Esophagus squamous epithelium (tissue), 5 donors: ENCODE measurements at regions not wholly inside any gene's neighbourhood (a gene's known extent, or its start where the extent isn't known, plus 50 kb on each side); places are given as distances from the start of the nearest gene placed in this dataset.

Experiments used
- DNase-seq: peaks from one replicate; lab custom pipeline; 2025; lab: John Stamatoyannopoulos, UW
- H3K27ac ChIP-seq, 4 donors: fragments of 200-600 bp; sonication (generic); one replicate each; pipeline ENCODE4 v1.5.1; 2016 to 2019; ENCODE audit warnings: mild to moderate bottlenecking in 1 of 4
- H3K27me3 ChIP-seq, 4 donors: fragments of 200-600 bp; sonication (generic); 1 replicate in 3 of 4; 2 replicates in 1 of 4; pipeline versions ENCODE4 v1.5.1 to v1.6.0; 2017 to 2021; ENCODE audit warnings: antibody characterized with exemption in 1 of 4
- H3K36me3 ChIP-seq, 3 donors: fragments of 200-600 bp; sonication (generic); one replicate each; pipeline ENCODE4 v1.5.1; 2016 to 2019
- H3K4me1 ChIP-seq, 3 donors: fragments of 200-600 bp; sonication (generic); one replicate each; pipeline ENCODE4 v1.5.1; 2017 to 2019
- H3K4me3 ChIP-seq, 4 donors: fragments of 200-600 bp; sonication (generic); 1 replicate in 3 of 4; 2 replicates in 1 of 4; pipeline ENCODE4 v1.5.1; 2016 to 2019; ENCODE audit warnings: mild to moderate bottlenecking in 2 of 4, moderate library complexity in 1 of 4
- H3K9me3 ChIP-seq, 3 donors: fragments of 200-600 bp; sonication (generic); one replicate each; pipeline ENCODE4 v1.5.1; 2016 to 2019
- CTCF ChIP-seq, 6 experiments: fragments of 450-650 bp in 4 of 6; fragments of 200-600 bp in 2 of 6; sonication (generic) in 2 of 6; IDR thresholded peaks; one replicate each; pipeline ENCODE4 v1.5.1; 2016 to 2019; ENCODE audit warnings: antibody characterized with exemption in 6 of 6, mild to moderate bottlenecking in 4 of 6, moderate library complexity in 4 of 6
- POLR2A ChIP-seq, 4 donors: fragments of 450-650 bp; IDR thresholded peaks; one replicate each; pipeline ENCODE4 v1.6.1; 2017; ENCODE audit warnings: antibody characterized with exemption in 4 of 4, mild to moderate bottlenecking in 4 of 4, moderate library complexity in 3 of 4
- WGBS, 2 donors: methylation state at CpG; one replicate each; pipeline ENCODE4 v1.1.5; 2018; 5-methylcytosine and 5-hydroxymethylcytosine counted together
- intact Hi-C: fragments of 100-400 bp; cut with DNase I; formaldehyde crosslinking; loops from one replicate; pipeline ENCODE4 v1.15.0; 2022
- donor health status: DM: yes; HTN: yes; CAD: no.

DNA sequence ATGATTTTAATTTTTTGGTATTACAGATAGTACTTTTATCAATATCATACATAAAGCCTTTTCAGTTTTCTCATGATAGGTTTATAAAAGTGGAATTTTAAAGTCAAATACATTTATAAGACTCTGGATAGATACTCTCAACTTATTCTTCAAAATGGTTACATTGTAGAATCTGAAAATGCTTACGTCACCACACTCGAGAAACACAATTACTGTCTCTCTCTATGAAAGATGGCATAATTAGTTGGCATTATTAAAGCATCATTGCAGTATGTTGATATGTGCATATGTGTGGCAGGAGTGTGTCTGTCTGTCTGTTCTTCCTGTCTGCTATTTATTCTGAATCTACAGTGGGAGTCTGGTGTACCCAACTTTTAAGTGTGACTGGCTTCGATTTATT, 397.1 kb downstream of the SNAPC1 start:
- intact Hi-C loops, result no loop called here
- H3K4me1 ChIP-seq, result no peaks in the 10 kb centered on the region
- TF ChIP-seq CTCF (IDR thresholded peaks at IDR 0.05) (no peak), POLR2A (IDR thresholded peaks at IDR 0.05) (no peak)
- peaks cover 0 to 20% (median 0%) of the 10 kb centered on the region in 4 donors for H3K27me3 ChIP-seq
- no peaks in the 10 kb centered on the region for H3K9me3 ChIP-seq
- H3K36me3 ChIP-seq, result no peaks in the 10 kb centered on the region
- no peak for DNase-seq
- 68 to 74% methylated on average over 3 of the region's 3 CpGs for WGBS, 2 donors
- H3K4me3 ChIP-seq, result no peak overlapping the region
- no peak overlapping the region for H3K27ac ChIP-seq

GRCh38 chr14:62162998-62163589, 400.9 kb downstream of the SNAPC1 start:
- TF ChIP-seq POLR2A (IDR thresholded peaks at IDR 0.05), result no peak
- peak; percentile 23 to 72 (median 51) for TF ChIP-seq CTCF (IDR thresholded peaks at IDR 0.05)
- H3K36me3 ChIP-seq, result no peaks in the 10 kb centered on the region
- H3K4me3 ChIP-seq, result no peak overlapping the region
- peaks cover 0 to 28% (median 0%) of the 10 kb centered on the region in 4 donors for H3K27me3 ChIP-seq
- H3K4me1 ChIP-seq, result no peaks in the 10 kb centered on the region
- no peak overlapping the region for H3K27ac ChIP-seq
- 11 to 19% methylated on average over 8 of the region's 8 CpGs for WGBS, 2 donors
- no peak for DNase-seq
- no peaks in the 10 kb centered on the region for H3K9me3 ChIP-seq
- intact Hi-C loops, result no loop called here

GRCh38 chr14:62168564-62169155, 406.4 kb downstream of the SNAPC1 start:
- Histone ChIP-seq H3K27me3 (peaks cover 0 to 15% (median 0%) of the 10 kb centered on the region in 4 donors), H3K4me1 (no peaks in the 10 kb centered on the region), H3K27ac (no peak overlapping the region), H3K9me3 (no peaks in the 10 kb centered on the region), H3K4me3 (no peak overlapping the region), H3K36me3 (no peaks in the 10 kb centered on the region)
- 63 to 75% methylated on average over 3 of the region's 3 CpGs for WGBS, 2 donors
- TF ChIP-seq CTCF (IDR thresholded peaks at IDR 0.05) (no peak), POLR2A (IDR thresholded peaks at IDR 0.05) (no peak)
- DNase-seq, result no peak
- intact Hi-C loops, result no loop called here

- no peak for DNase-seq
- no peak overlapping the region for H3K4me3 ChIP-seq
- no peaks in the 10 kb centered on the region for H3K4me1 ChIP-seq
- H3K27ac ChIP-seq, result no peak overlapping the region
- H3K9me3 ChIP-seq, result no peaks in the 10 kb centered on the region
- 50 to 65% methylated on average over 5 of the region's 5 CpGs for WGBS, 2 donors
- intact Hi-C loops, result loop anchor here (5.0 kb wide), 1 partner anchor 1098 kb away; no protein-coding TSS in a partner anchor
- no peaks in the 10 kb centered on the region for H3K36me3 ChIP-seq
- peaks cover 0 to 5% (median 0%) of the 10 kb centered on the region in 4 donors for H3K27me3 ChIP-seq
- peak in 5 of 6 experiments; percentile 43 to 78 (median 58) for TF ChIP-seq CTCF (IDR thresholded peaks at IDR 0.05)
- TF ChIP-seq POLR2A (IDR thresholded peaks at IDR 0.05), result no peak
Observed at GRCh38 chr14:62179367-62180018, 417.3 kb downstream of the SNAPC1 start.

DNA sequence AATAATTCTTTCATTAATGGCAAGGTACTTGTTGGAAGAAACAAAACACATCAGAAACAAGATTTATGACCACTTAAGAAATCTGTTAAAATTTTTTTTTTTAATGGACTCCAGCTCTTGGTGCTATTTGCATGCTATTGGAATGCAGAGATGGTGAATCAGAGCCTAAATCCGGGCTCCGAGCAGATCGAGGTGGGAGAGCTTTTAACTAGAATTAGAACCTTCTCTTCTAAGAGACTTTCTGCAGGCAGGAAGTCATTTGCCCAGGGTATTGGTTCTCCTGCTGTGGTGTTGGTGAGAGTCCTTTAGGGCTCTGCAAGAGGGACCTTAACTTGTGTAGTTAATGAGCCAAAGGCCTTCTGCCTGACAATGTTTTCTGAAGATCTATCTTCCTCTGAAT, 419.4 kb downstream of the SNAPC1 start:
- intact Hi-C loops, result no loop called here
- no peak for TF ChIP-seq POLR2A (IDR thresholded peaks at IDR 0.05)
- no peak for TF ChIP-seq CTCF (IDR thresholded peaks at IDR 0.05)
- Histone ChIP-seq H3K9me3 (no peaks in the 10 kb centered on the region), H3K4me1 (no peaks in the 10 kb centered on the region), H3K4me3 (no peak overlapping the region), H3K27me3 (peaks cover 0 to 8% (median 0%) of the 10 kb centered on the region in 4 donors), H3K36me3 (no peaks in the 10 kb centered on the region), H3K27ac (no peak overlapping the region)
- 74 to 75% methylated on average over 3 of the region's 3 CpGs for WGBS, 2 donors
- no peak for DNase-seq
